Testis (tissue), 2 donors: ENCODE measurements at regions not wholly inside any gene's neighbourhood (a gene's known extent, or its start where the extent isn't known, plus 50 kb on each side); places are given as distances from the start of the nearest gene placed in this dataset.

Experiments used
- CTCF ChIP-seq, 3 experiments: fragments of 450-650 bp in 2 of 3; fragments of 200-600 bp in 1 of 3; sonication (generic) in 1 of 3; IDR thresholded peaks; one replicate each; pipeline ENCODE4 v1.5.1; 2016 to 2019; ENCODE audit warnings: antibody characterized with exemption in 3 of 3, mild to moderate bottlenecking in 2 of 3, moderate library complexity in 1 of 3
- POLR2A ChIP-seq: fragments of 450-650 bp; IDR thresholded peaks from one replicate; pipeline ENCODE4 v1.6.1; 2017; ENCODE audit warnings: antibody characterized with exemption, mild to moderate bottlenecking, moderate library complexity

- no peak for TF ChIP-seq CTCF (IDR thresholded peaks at IDR 0.05)
- TF ChIP-seq POLR2A: no peak
Observed at GRCh38 chr13:79631051-79631659, 150.2 kb downstream of the NDFIP2 start.
